ENCODE measurements at regions not wholly inside any gene's neighbourhood (a gene's known extent, or its start where the extent isn't known, plus 50 kb on each side); places are given as distances from the start of the nearest gene placed in this dataset.

DNA sequence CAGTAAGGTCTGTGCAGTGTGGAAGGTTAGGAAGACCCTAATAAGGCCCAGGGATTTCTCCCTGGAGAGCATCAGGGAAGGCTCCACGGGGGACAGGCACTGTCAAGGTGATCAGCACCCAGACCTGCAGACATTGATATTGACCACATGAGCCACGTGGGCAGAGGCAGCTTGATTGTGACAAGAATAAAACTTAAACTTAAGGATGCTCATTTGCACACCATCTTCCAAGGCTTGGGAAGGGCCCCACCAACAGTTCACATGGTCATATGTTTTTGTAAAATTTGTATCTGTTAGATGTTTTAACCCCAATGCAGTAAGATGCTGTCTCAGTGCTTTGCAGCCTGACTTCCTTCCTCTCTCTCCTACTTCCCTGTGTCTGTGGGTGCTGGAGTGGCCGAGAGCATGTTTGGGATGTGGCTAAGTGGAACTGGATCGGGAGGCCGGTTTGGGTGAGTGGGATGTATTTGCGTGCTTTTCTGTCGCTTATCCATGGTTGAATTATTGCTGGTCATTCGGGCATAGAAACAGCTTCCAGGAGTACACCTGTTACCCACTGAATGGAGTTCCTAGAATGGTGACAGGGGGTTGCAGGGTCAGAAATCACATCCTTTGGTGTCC lies 49.8 kb upstream of the OLIG2 start:
- no peaks in the 10 kb centered on the region for H3K9me2 ChIP-seq (ENCODE audit: insufficient read depth)
- H4K20me1 ChIP-seq (ENCODE audit: insufficient read depth), result no peaks in the 10 kb centered on the region
- ChIA-PET RAD21 (ENCODE audit: low non-redundant PET in 1 of 2, low total read pairs in 2 of 2, uncharacterized antibody in 2 of 2, unreplicated experiment in 2 of 2) (no interaction called here), POLR2A (no interaction called here), CTCF (no interaction called here)
- H3K9me3 ChIP-seq (ENCODE audit: control insufficient read depth in 1 of 2, insufficient read depth in 1 of 2, low read depth in 1 of 2, low read length in 2 of 2), result no peaks in the 10 kb centered on the region
- no peaks in the 10 kb centered on the region for H3K4me1 ChIP-seq (ENCODE audit: control insufficient read depth in 1 of 2, insufficient read depth in 2 of 2, low read length in 2 of 2)
- no peaks in the 10 kb centered on the region for H3K36me3 ChIP-seq (ENCODE audit: control insufficient read depth in 1 of 2, insufficient read depth in 2 of 2, low read length in 2 of 2)
- no TSS peak for BruUV-seq (replicated peaks)
- no peak for TF ChIP-seq RAD21 (IDR thresholded peaks at IDR 0.05; ENCODE audit: low read depth)
- TF ChIP-seq, protein P1, sequence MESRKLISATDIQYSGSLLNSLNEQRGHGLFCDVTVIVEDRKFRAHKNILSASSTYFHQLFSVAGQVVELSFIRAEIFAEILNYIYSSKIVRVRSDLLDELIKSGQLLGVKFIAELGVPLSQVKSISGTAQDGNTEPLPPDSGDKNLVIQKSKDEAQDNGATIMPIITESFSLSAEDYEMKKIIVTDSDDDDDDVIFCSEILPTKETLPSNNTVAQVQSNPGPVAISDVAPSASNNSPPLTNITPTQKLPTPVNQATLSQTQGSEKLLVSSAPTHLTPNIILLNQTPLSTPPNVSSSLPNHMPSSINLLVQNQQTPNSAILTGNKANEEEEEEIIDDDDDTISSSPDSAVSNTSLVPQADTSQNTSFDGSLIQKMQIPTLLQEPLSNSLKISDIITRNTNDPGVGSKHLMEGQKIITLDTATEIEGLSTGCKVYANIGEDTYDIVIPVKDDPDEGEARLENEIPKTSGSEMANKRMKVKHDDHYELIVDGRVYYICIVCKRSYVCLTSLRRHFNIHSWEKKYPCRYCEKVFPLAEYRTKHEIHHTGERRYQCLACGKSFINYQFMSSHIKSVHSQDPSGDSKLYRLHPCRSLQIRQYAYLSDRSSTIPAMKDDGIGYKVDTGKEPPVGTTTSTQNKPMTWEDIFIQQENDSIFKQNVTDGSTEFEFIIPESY (IDR thresholded peaks at IDR 0.05; ENCODE audit: extremely low read depth, insufficient replicate concordance, low read length), result no peak
- TF ChIP-seq FOSL1 (IDR thresholded peaks at IDR 0.05; ENCODE audit: low read depth), result no peak
- no peak for TF ChIP-seq SIN3A (IDR thresholded peaks at IDR 0.05; ENCODE audit: low read depth)
- no peak for TF ChIP-seq POLR2AphosphoS5 (IDR thresholded peaks at IDR 0.05; ENCODE audit: low read depth, low read length)
- TF ChIP-seq, protein P2, sequence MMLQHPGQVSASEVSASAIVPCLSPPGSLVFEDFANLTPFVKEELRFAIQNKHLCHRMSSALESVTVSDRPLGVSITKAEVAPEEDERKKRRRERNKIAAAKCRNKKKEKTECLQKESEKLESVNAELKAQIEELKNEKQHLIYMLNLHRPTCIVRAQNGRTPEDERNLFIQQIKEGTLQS (IDR thresholded peaks at IDR 0.05), result no peak
- no peak for TF ChIP-seq EGR1 (IDR thresholded peaks at IDR 0.05; ENCODE audit: low read depth)
- TF ChIP-seq POLR2A (IDR thresholded peaks at IDR 0.05; ENCODE audit: borderline replicate concordance, extremely low read depth, insufficient read depth, insufficient read length), result no peak
- TF ChIP-seq YY1 (IDR thresholded peaks at IDR 0.05; ENCODE audit: extremely low read depth, insufficient replicate concordance, low read depth, low read length), result no peak
- no peak for TF ChIP-seq TCF7L2 (IDR thresholded peaks at IDR 0.05; ENCODE audit: borderline replicate concordance, extremely low read depth, insufficient read depth, insufficient read length)
- peaks cover 44% of the 10 kb centered on the region for H3K27me3 ChIP-seq (ENCODE audit: insufficient read depth, low read length)
- H3K27ac ChIP-seq (ENCODE audit: low read depth, low read length), result no peak overlapping the region
- intact Hi-C loops (cut with micrococcal nuclease), result no loop called here
- H2AFZ ChIP-seq (ENCODE audit: low read depth, low read length, poor library complexity, severe bottlenecking), result no peak overlapping the region
- no peaks in the 10 kb centered on the region for H3K79me2 ChIP-seq (ENCODE audit: insufficient read depth, low read length)
- H3K9ac ChIP-seq (ENCODE audit: low read length), result no peak overlapping the region
- no peak overlapping the region for H3K4me3 ChIP-seq (replicated peaks in 1 of 2; ENCODE audit: low read depth in 1 of 2, low read length in 2 of 2)
- H3K4me2 ChIP-seq (ENCODE audit: low read length), result no peak overlapping the region
- no peak for ATAC-seq
- DNase-seq (ENCODE audit: low read depth, low spot score), result no peak

Data from HCT116 (cell line).